Mesothelial cell of epicardium (in vitro differentiated cells): ENCODE measurements at regions not wholly inside any gene's neighbourhood (a gene's known extent, or its start where the extent isn't known, plus 50 kb on each side); places are given as distances from the start of the nearest gene placed in this dataset.

Source experiments
- DNase-seq, 2 experiments: peaks; one replicate each; pipeline ENCODE4 v3.0.0; 2021; ENCODE audit warnings: low spot score in 2 of 2; ENCODE audit not compliant: unreplicated experiment in 2 of 2
- H3K27ac Mint-ChIP-seq: 2 replicates; pipeline ENCODE4 v1.8.0; 2021; ENCODE audit warnings: mixed read lengths
- H3K27me3 Mint-ChIP-seq: 2 replicates; pipeline ENCODE4 v1.8.0; 2021; ENCODE audit warnings: low read depth, mixed read lengths
- H3K36me3 Mint-ChIP-seq: 2 replicates; pipeline ENCODE4 v1.8.0; 2021; ENCODE audit warnings: mixed read lengths
- H3K4me1 Mint-ChIP-seq: 2 replicates; pipeline ENCODE4 v1.8.0; 2021; ENCODE audit warnings: mixed read lengths
- H3K4me3 Mint-ChIP-seq: 2 replicates; pipeline ENCODE4 v1.8.0; 2021; ENCODE audit warnings: mild to moderate bottlenecking, moderate library complexity, mixed read lengths
- H3K9me3 Mint-ChIP-seq: 2 replicates; pipeline ENCODE4 v1.8.0; 2021; ENCODE audit warnings: mixed read lengths
- TF ChIP-seq, protein P1 (sequence below): fragments of 200-600 bp; sonication (generic); IDR thresholded peaks from one replicate; pipeline ENCODE4 v1.5.0; 2021; ENCODE audit warnings: antibody characterized with exemption; ENCODE audit not compliant: unreplicated experiment

- H3K4me1 Mint-ChIP-seq, result peaks cover 20% of the 10 kb centered on the region
- no peak overlapping the region for H3K4me3 Mint-ChIP-seq
- no peaks in the 10 kb centered on the region for H3K9me3 Mint-ChIP-seq
- TF ChIP-seq, protein P1, sequence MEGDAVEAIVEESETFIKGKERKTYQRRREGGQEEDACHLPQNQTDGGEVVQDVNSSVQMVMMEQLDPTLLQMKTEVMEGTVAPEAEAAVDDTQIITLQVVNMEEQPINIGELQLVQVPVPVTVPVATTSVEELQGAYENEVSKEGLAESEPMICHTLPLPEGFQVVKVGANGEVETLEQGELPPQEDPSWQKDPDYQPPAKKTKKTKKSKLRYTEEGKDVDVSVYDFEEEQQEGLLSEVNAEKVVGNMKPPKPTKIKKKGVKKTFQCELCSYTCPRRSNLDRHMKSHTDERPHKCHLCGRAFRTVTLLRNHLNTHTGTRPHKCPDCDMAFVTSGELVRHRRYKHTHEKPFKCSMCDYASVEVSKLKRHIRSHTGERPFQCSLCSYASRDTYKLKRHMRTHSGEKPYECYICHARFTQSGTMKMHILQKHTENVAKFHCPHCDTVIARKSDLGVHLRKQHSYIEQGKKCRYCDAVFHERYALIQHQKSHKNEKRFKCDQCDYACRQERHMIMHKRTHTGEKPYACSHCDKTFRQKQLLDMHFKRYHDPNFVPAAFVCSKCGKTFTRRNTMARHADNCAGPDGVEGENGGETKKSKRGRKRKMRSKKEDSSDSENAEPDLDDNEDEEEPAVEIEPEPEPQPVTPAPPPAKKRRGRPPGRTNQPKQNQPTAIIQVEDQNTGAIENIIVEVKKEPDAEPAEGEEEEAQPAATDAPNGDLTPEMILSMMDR, result no peak
- DNase-seq, result no peak
- H3K36me3 Mint-ChIP-seq, result no peaks in the 10 kb centered on the region
- H3K27ac Mint-ChIP-seq, result no peak overlapping the region
- H3K27me3 Mint-ChIP-seq, result peaks cover under 1% of the 10 kb centered on the region
Observed at GRCh38 chr4:24141836-24142235, 252.0 kb upstream of the PPARGC1A start.

DNA sequence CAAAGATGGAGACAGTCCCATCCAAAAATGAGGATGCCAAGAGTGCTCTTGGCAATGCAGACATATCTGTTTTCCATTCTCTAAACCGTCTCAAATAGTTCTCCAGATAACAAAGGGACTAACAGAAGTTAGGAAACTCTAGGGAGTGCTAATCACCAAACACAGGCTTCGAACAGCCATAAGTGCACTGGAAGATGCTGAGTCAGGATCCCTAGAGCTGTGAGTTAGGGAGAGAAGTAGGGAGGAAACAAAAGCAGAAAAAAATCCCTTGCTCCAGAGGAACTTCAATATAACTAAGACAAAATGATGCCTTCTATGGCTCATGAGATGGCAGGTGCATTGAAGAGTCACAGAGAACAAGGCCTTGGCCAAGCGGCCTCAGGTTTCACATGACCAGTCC lies 251.0 kb upstream of the PPARGC1A start:
- Mint-ChIP-seq H3K27me3 (no peaks in the 10 kb centered on the region), H3K27ac (no peak overlapping the region)
- TF ChIP-seq, protein P1, result no peak

DNA sequence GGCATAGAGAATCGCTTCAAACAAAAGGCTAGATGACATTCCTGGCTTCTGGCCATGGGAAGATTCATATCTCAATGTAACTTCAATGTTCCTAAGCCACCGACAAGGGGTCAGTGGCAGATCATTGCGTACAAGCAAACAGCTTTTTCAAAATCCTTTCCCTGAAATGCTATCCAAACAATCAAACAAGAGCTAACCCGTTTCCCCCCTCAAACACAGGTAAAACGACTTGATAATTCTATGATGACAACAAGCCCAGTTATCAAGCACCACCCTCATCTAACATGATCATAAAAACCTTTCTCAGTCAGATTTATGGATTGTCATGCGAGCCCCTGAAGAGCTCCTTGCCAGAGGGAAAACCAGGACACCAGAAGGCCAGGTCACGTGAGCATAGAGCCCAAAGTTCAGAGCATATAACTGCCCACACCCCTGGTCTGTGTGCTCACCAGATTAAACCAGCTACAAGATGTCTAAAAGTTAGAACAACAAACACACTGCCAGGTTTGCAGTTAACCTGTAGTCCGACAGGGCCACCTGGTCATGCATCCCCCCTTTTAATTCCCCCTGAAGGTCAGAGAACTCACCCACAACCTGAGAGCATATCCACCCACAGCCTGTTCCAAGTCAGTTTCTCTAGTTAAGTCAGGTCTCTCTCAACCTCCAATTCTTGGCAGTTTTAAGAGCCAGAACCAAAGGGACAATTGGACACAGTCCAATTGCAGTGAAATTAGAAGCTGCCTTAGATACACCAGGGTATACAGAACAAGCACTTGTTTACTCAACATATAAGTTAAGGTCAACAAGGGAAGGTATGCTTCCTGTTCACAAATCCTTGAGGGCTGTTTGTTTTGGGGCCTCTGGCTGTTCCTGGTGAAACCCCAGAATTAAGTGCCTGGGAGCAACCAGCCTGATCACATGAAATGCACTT lies 248.1 kb upstream of the PPARGC1A start:
- Mint-ChIP-seq H3K27me3 (peaks cover 6% of the 10 kb centered on the region), H3K36me3 (no peaks in the 10 kb centered on the region), H3K27ac (peak overlapping the region; percentile 60), H3K4me1 (peaks cover 20% of the 10 kb centered on the region), H3K9me3 (no peaks in the 10 kb centered on the region), H3K4me3 (no peak overlapping the region)
- DNase-seq, result no peak
- TF ChIP-seq, protein P1, result no peak

More for the DNA sequence above, 251.0 kb upstream of the PPARGC1A start:
- H3K4me3 Mint-ChIP-seq, result no peak overlapping the region
- no peak for DNase-seq
- H3K4me1 Mint-ChIP-seq, result peaks cover 20% of the 10 kb centered on the region
- H3K9me3 Mint-ChIP-seq, result no peaks in the 10 kb centered on the region
- H3K36me3 Mint-ChIP-seq, result no peaks in the 10 kb centered on the region

DNA sequence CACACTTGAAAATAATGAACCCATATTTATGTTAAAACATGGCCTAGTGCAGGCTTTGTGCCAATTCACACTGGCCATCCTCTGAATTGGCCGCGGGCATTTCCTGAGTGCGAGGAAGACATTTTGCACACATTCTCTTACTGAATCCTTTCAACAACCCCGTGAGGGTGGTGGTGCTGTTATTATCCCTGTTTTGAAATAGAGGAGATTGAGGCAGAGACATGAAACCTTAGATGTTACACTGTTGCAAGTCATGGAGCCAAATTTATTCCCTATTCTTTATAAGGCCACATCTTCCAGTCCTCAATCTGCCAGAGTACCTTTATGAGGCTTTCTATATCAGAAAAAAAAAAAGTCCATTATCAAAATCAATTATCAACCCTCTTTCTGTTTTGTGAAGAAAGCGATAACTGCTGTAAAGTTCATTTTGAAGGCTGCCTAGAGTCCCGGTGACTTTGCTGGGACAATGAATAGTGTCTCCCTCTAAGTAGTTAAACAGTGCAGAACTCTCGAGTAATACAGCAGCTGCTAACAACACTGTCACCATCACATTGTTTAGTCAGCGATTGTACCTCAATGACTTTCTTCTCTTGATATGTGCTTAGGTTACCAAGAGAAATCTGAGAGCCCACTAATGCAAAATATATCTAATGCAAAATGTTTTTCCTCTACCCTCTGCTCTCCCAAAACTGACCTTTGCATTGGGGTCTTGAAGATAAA lies 242.3 kb upstream of the PPARGC1A start:
- Mint-ChIP-seq H3K27ac (no peak overlapping the region), H3K4me1 (no peaks in the 10 kb centered on the region), H3K9me3 (no peaks in the 10 kb centered on the region), H3K27me3 (peaks cover 11% of the 10 kb centered on the region), H3K4me3 (no peak overlapping the region), H3K36me3 (no peaks in the 10 kb centered on the region)
- TF ChIP-seq, protein P1, result no peak
- no peak for DNase-seq

- TF ChIP-seq, protein P1, result no peak
- no peak for DNase-seq
- peaks cover 17% of the 10 kb centered on the region for H3K27me3 Mint-ChIP-seq
- H3K27ac Mint-ChIP-seq, result no peak overlapping the region
- no peaks in the 10 kb centered on the region for H3K36me3 Mint-ChIP-seq
- H3K4me1 Mint-ChIP-seq, result no peaks in the 10 kb centered on the region
- no peak overlapping the region for H3K4me3 Mint-ChIP-seq
- H3K9me3 Mint-ChIP-seq, result no peaks in the 10 kb centered on the region
Observed at GRCh38 chr4:24130637-24131036, 240.8 kb upstream of the PPARGC1A start.
